HEK293 (cell line): ENCODE measurements at regions not wholly inside any gene's neighbourhood (a gene's known extent, or its start where the extent isn't known, plus 50 kb on each side); places are given as distances from the start of the nearest gene placed in this dataset.

Experiments used
- CTCF ChIA-PET: fragments of 350-600 bp; formaldehyde crosslinking; extraction: SDS; loops from one replicate; lab custom pipeline; 2021; ENCODE audit warnings: antibody characterized with exemption; lab: Yijun Ruan, JAX
- POLR2A ChIA-PET: fragments of 300-600 bp; formaldehyde crosslinking; extraction: SDS; loops from one replicate; lab custom pipeline; 2020; ENCODE audit warnings: antibody characterized with exemption, inconsistent platforms; lab: Yijun Ruan, JAX
- H3K27ac ChIP-seq: fragments of 200-500 bp; sonication (Bioruptor generic); 2 replicates; pipeline ENCODE4 v1.5.1; 2014; ENCODE audit warnings: low read depth, low read length, control low read depth, inconsistent platforms; ENCODE audit errors: extremely low read depth
- H3K36me3 ChIP-seq, 2 experiments: fragments of 200-500 bp in 1 of 2; sonication (Bioruptor generic) in 1 of 2; 1 replicate in 1 of 2; 2 replicates in 1 of 2; pipeline ENCODE4 v1.5.1; 2014 to 2017; ENCODE audit warnings: inconsistent platforms in 2 of 2, low read length in 2 of 2; ENCODE audit not compliant: control insufficient read depth in 2 of 2, insufficient read depth in 1 of 2
- H3K4me1 ChIP-seq: fragments of 200-500 bp; sonication (Bioruptor generic); 2 replicates; pipeline ENCODE4 v1.5.1; 2014; ENCODE audit warnings: mild to moderate bottlenecking, low read length, inconsistent platforms; ENCODE audit not compliant: control insufficient read depth, insufficient read depth
- H3K4me3 ChIP-seq: 2 replicates; pipeline ENCODE4 v1.5.1; 2011; ENCODE audit warnings: low read depth, mild to moderate bottlenecking, control low read depth, low read length, moderate library complexity
- H3K9me3 ChIP-seq: fragments of 200-500 bp; sonication (Bioruptor generic); 2 replicates; pipeline ENCODE4 v1.5.1; 2014; ENCODE audit warnings: low read depth, low read length, inconsistent platforms; ENCODE audit not compliant: control insufficient read depth, insufficient read depth
- BCL11B ChIP-seq: fragments of 450-650 bp; formaldehyde crosslinking; IDR thresholded peaks from 2 replicates; pipeline ENCODE4 v1.5.1; 2016; ENCODE audit warnings: low read depth, missing biosample characterization, missing genetic modification characterization
- HIC1 ChIP-seq: fragments of 450-650 bp; formaldehyde crosslinking; IDR thresholded peaks from 2 replicates; pipeline ENCODE4 v1.5.1; 2016; ENCODE audit warnings: missing biosample characterization, missing genetic modification characterization
- YY1 ChIP-seq: fragments of 450-650 bp; formaldehyde crosslinking; IDR thresholded peaks from 2 replicates; pipeline ENCODE4 v1.5.1; 2018; ENCODE audit warnings: missing biosample characterization, missing genetic modification characterization
- ZBTB11 ChIP-seq: fragments of 450-650 bp; formaldehyde crosslinking; conservative IDR thresholded peaks from 2 replicates; pipeline ENCODE4 v1.5.1; 2016; ENCODE audit warnings: low read depth, missing biosample characterization, missing genetic modification characterization
- ZNF140 ChIP-seq: fragments of 450-650 bp; formaldehyde crosslinking; IDR thresholded peaks from 2 replicates; pipeline ENCODE4 v1.5.1; 2016; ENCODE audit warnings: missing biosample characterization, missing genetic modification characterization
- ZNF214 ChIP-seq: fragments of 450-650 bp; formaldehyde crosslinking; IDR thresholded peaks from 2 replicates; pipeline ENCODE4 v1.5.1; 2017; ENCODE audit warnings: missing biosample characterization, mild to moderate bottlenecking, missing genetic modification characterization, borderline replicate concordance
- ZNF426 ChIP-seq: fragments of 450-650 bp; formaldehyde crosslinking; IDR thresholded peaks from 2 replicates; pipeline ENCODE4 v1.5.1; 2017; ENCODE audit warnings: missing biosample characterization, missing genetic modification characterization, mild to moderate bottlenecking, inconsistent platforms, moderate library complexity
- ZNF513 ChIP-seq: fragments of 450-650 bp; IDR thresholded peaks from 2 replicates; pipeline ENCODE4 v1.5.1; 2018; ENCODE audit warnings: missing biosample characterization, missing genetic modification characterization
- ZNF518A ChIP-seq: fragments of 450-650 bp; formaldehyde crosslinking; conservative IDR thresholded peaks from 2 replicates; pipeline ENCODE4 v1.5.1; 2016; ENCODE audit warnings: low read depth, missing biosample characterization, missing genetic modification characterization
- ZNF621 ChIP-seq: fragments of 450-650 bp; formaldehyde crosslinking; IDR thresholded peaks from 2 replicates; pipeline ENCODE4 v1.5.1; 2017; ENCODE audit warnings: missing biosample characterization, missing genetic modification characterization
- ZNF664 ChIP-seq: fragments of 450-650 bp; formaldehyde crosslinking; IDR thresholded peaks from 2 replicates; pipeline ENCODE4 v1.5.1; 2016; ENCODE audit warnings: missing biosample characterization, missing genetic modification characterization
- ZNF670 ChIP-seq: fragments of 450-650 bp; formaldehyde crosslinking; IDR thresholded peaks from 2 replicates; pipeline ENCODE4 v1.5.1; 2016; ENCODE audit warnings: missing biosample characterization, missing genetic modification characterization, low read depth
- ZNF768 ChIP-seq: fragments of 450-650 bp; formaldehyde crosslinking; IDR thresholded peaks from 2 replicates; pipeline ENCODE4 v1.5.1; 2018; ENCODE audit warnings: missing biosample characterization, mild to moderate bottlenecking, missing genetic modification characterization

- TF ChIP-seq ZNF518A (tag by site-specific recombination) (no peak), BCL11B (tag by site-specific recombination) (no peak), YY1 (tag by site-specific recombination) (no peak), ZBTB11 (tag by site-specific recombination) (no peak), ZNF768 (tag by site-specific recombination) (no peak), HIC1 (tag by site-specific recombination) (no peak), ZNF670 (tag by site-specific recombination) (no peak), ZNF621 (tag by site-specific recombination) (no peak)
Observed at GRCh38 chr12:124470806-124471205, 96.6 kb downstream of the NCOR2 start (continued).

- no peak overlapping the region for H3K27ac ChIP-seq
- H3K9me3 ChIP-seq: no peaks in the 10 kb centered on the region
- no peak overlapping the region for H3K4me3 ChIP-seq
- TF ChIP-seq ZNF513: no peak
- no peak for TF ChIP-seq ZNF214 (tag by site-specific recombination)
- no peak for TF ChIP-seq ZNF426 (tag by site-specific recombination)
- peak; percentile 99 for TF ChIP-seq ZNF140
- peak; percentile 17; the same call in 1 of the 2 replicates for TF ChIP-seq ZNF664 (tag by site-specific recombination)
- TF ChIP-seq, all 188 proteins: peak for 2
- no peaks in the 10 kb centered on the region for H3K4me1 ChIP-seq
- POLR2A ChIA-PET: interaction anchor here (0.6 kb wide), 1 partner anchor 567 kb away, joined by 4 read pairs; no protein-coding TSS in a partner anchor
- CTCF ChIA-PET: interaction anchor here (0.7 to 2.1 kb wide), 2 partner anchors 13 to 163 kb away, joined by 3 to 5 read pairs; no protein-coding TSS in a partner anchor
- peaks cover 3 to 80% of the 10 kb centered on the region in 2 experiments; a peak in 1 of 3 replicates for H3K36me3 ChIP-seq
Observed at GRCh38 chr12:124470139-124470538, 97.3 kb downstream of the NCOR2 start.
